CD14-positive monocyte (primary cell): ENCODE measurements at regions not wholly inside any gene's neighbourhood (a gene's known extent, or its start where the extent isn't known, plus 50 kb on each side); places are given as distances from the start of the nearest gene placed in this dataset.

ENCODE experiments used
- DNase-seq, 3 donors: peaks; one replicate each; pipeline ENCODE4 v3.0.0-alpha.2; 2011 to 2022
- H2AFZ ChIP-seq: 2 replicates; pipeline ENCODE4 v1.6.0; 2012; ENCODE audit warnings: mild to moderate bottlenecking, low read depth, low read length, inconsistent platforms; ENCODE audit not compliant: insufficient read depth, poor library complexity, severe bottlenecking
- H3K27ac ChIP-seq, 2 donors: 1 replicate in 1 of 2; 2 replicates in 1 of 2; pipeline ENCODE4 v1.5.1; 2012 to 2013; ENCODE audit warnings: low read length in 2 of 2, control low read depth in 1 of 2, inconsistent platforms in 1 of 2, low read depth in 1 of 2, mild to moderate bottlenecking in 1 of 2
- H3K27me3 ChIP-seq, 2 donors: one replicate each; pipeline versions ENCODE4 v1.6.0 to v1.6.1; 2011 to 2013; ENCODE audit warnings: low read length in 2 of 2; ENCODE audit not compliant: control insufficient read depth in 2 of 2, insufficient read depth in 2 of 2
- H3K36me3 ChIP-seq, 2 donors: replicated peaks in 1 of 2; 1 replicate in 1 of 2; 2 replicates in 1 of 2; pipeline versions ENCODE4 v1.5.1 to v1.6.1; 2012 to 2013; ENCODE audit warnings: low read length in 2 of 2, control low read depth in 1 of 2, inconsistent platforms in 1 of 2, mild to moderate bottlenecking in 1 of 2; ENCODE audit not compliant: insufficient read depth in 2 of 2, control insufficient read depth in 1 of 2
- H3K4me1 ChIP-seq, 2 donors: 1 replicate in 1 of 2; 2 replicates in 1 of 2; pipeline versions ENCODE4 v1.5.1 to v1.6.1; 2012 to 2013; ENCODE audit warnings: low read length in 2 of 2, control low read depth in 1 of 2, inconsistent platforms in 1 of 2, mild to moderate bottlenecking in 1 of 2, moderate library complexity in 1 of 2; ENCODE audit not compliant: insufficient read depth in 2 of 2, control insufficient read depth in 1 of 2
- H3K4me2 ChIP-seq: replicated peaks from 2 replicates; pipeline ENCODE3; 2012; ENCODE audit warnings: low read length, moderate library complexity, mild to moderate bottlenecking; ENCODE audit not compliant: poor library complexity, severe bottlenecking; ENCODE audit errors: extremely low read depth
- H3K4me3 ChIP-seq, 3 experiments: fragments of 200-600 bp in 1 of 3; sonication (generic) in 1 of 3; replicated peaks in 1 of 3; 1 replicate in 2 of 3; 2 replicates in 1 of 3; pipeline ENCODE4 v1.5.1; 2011 to 2013; ENCODE audit warnings: low read length in 3 of 3, mild to moderate bottlenecking in 3 of 3, control low read depth in 2 of 3, low read depth in 2 of 3, inconsistent platforms in 1 of 3, moderate library complexity in 1 of 3
- H3K79me2 ChIP-seq: 2 replicates; pipeline ENCODE4 v1.6.0; 2012; ENCODE audit warnings: mild to moderate bottlenecking, control low read depth, inconsistent platforms, low read length, moderate library complexity; ENCODE audit not compliant: insufficient read depth
- H3K9ac ChIP-seq: 2 replicates; pipeline ENCODE4 v1.6.0; 2017; ENCODE audit warnings: low read length, mild to moderate bottlenecking; ENCODE audit not compliant: insufficient read depth, poor library complexity, severe bottlenecking
- H3K9me3 ChIP-seq, 2 donors: replicated peaks in 1 of 2; 1 replicate in 1 of 2; 2 replicates in 1 of 2; pipeline versions ENCODE4 v1.5.1 to v1.6.1; 2012 to 2013; ENCODE audit warnings: low read length in 2 of 2, control low read depth in 1 of 2; ENCODE audit not compliant: control insufficient read depth in 1 of 2, insufficient read depth in 1 of 2
- H4K20me1 ChIP-seq: 2 replicates; pipeline ENCODE4 v1.6.0; 2012; ENCODE audit warnings: mild to moderate bottlenecking, low read length, control low read depth, moderate library complexity; ENCODE audit not compliant: insufficient read depth
- H3K27ac Mint-ChIP-seq, 7 donors: one replicate each; pipeline ENCODE4 v1.8.0; 2020; ENCODE audit warnings: mild to moderate bottlenecking in 7 of 7, mixed read lengths in 7 of 7, moderate library complexity in 6 of 7, inconsistent platforms in 2 of 7
- H3K27me3 Mint-ChIP-seq, 3 donors: one replicate each; pipeline ENCODE4 v1.8.0; 2021 to 2022; ENCODE audit warnings: low read depth in 3 of 3, mild to moderate bottlenecking in 3 of 3, mixed read lengths in 3 of 3, moderate library complexity in 3 of 3, inconsistent platforms in 1 of 3
- H3K36me3 Mint-ChIP-seq, 2 donors: one replicate each; pipeline ENCODE4 v1.8.0; 2020; ENCODE audit warnings: mixed read lengths in 2 of 2, inconsistent platforms in 1 of 2, mild to moderate bottlenecking in 1 of 2
- H3K4me1 Mint-ChIP-seq: one replicate; pipeline ENCODE4 v1.8.0; 2020; ENCODE audit warnings: mild to moderate bottlenecking, mixed read lengths
- H3K4me3 Mint-ChIP-seq, 2 donors: one replicate each; pipeline ENCODE4 v1.8.0; 2020; ENCODE audit warnings: mild to moderate bottlenecking in 2 of 2, mixed read lengths in 2 of 2, moderate library complexity in 1 of 2
- H3K9me3 Mint-ChIP-seq, 7 donors: one replicate each; pipeline ENCODE4 v1.8.0; 2020 to 2022; ENCODE audit warnings: mixed read lengths in 7 of 7, mild to moderate bottlenecking in 6 of 7, moderate library complexity in 6 of 7, inconsistent platforms in 2 of 7
- WGBS: methylation state at CpG from one replicate; pipeline ENCODE4 v1.1.5; 2013; ENCODE audit warnings: missing lambda C conversion rate; ENCODE audit not compliant: insufficient coverage; 5-methylcytosine and 5-hydroxymethylcytosine counted together
- intact Hi-C, 2 donors: fragments of 100-400 bp; cut with micrococcal nuclease; formaldehyde crosslinking; loops; one replicate each; pipeline versions ENCODE4 v1.15.0 to v1.15.1; 2023
- TF ChIP-seq, protein P1 (sequence below): fragments of 200-600 bp; IDR thresholded peaks from one replicate; pipeline ENCODE4 v1.8.0; 2022; ENCODE audit warnings: antibody characterized with exemption, mild to moderate bottlenecking

DNA sequence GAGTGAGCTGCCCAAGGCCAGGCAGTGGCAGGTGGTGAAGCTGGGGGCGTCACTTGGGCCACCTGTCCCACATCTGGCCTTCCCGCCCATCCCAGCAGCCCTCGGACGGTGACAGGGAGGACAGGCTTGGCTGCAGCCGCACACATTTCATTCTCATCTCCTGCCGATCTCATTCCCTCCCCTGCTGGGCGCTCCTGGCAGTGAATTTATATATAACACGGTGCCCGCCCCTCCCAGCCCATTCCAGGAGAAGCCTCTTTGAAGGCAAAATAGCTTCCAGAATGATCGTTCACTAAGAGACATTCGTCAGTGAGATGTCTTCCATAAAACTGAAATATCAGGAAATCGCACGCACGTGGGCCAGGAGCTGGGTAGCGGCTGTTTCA, 861.3 kb downstream of the TBC1D22A start:
- Histone ChIP-seq H3K36me3 (no peaks in the 10 kb centered on the region), H3K4me2 (no peak overlapping the region), H3K27ac (no peak overlapping the region), H3K79me2 (no peaks in the 10 kb centered on the region), H3K27me3 (no peaks in the 10 kb centered on the region), H3K9me3 (peaks cover 6 to 9% of the 10 kb centered on the region in 2 donors), H3K4me1 (no peaks in the 10 kb centered on the region), H3K9ac (no peak overlapping the region), H4K20me1 (no peaks in the 10 kb centered on the region), H3K4me3 (no peak overlapping the region), H2AFZ (no peak overlapping the region)
- Mint-ChIP-seq H3K4me1 (no peaks in the 10 kb centered on the region), H3K36me3 (no peaks in the 10 kb centered on the region), H3K27me3 (peaks cover 0 to 5% (median 3%) of the 10 kb centered on the region in 3 donors), H3K27ac (no peak overlapping the region), H3K9me3 (peaks cover 0 to 2% (median 0%) of the 10 kb centered on the region in 7 donors), H3K4me3 (no peak overlapping the region)
- WGBS: 71% methylated on average over 5 of the region's 15 CpGs
- TF ChIP-seq, protein P1, sequence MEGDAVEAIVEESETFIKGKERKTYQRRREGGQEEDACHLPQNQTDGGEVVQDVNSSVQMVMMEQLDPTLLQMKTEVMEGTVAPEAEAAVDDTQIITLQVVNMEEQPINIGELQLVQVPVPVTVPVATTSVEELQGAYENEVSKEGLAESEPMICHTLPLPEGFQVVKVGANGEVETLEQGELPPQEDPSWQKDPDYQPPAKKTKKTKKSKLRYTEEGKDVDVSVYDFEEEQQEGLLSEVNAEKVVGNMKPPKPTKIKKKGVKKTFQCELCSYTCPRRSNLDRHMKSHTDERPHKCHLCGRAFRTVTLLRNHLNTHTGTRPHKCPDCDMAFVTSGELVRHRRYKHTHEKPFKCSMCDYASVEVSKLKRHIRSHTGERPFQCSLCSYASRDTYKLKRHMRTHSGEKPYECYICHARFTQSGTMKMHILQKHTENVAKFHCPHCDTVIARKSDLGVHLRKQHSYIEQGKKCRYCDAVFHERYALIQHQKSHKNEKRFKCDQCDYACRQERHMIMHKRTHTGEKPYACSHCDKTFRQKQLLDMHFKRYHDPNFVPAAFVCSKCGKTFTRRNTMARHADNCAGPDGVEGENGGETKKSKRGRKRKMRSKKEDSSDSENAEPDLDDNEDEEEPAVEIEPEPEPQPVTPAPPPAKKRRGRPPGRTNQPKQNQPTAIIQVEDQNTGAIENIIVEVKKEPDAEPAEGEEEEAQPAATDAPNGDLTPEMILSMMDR: no peak
- intact Hi-C loops: no loop called here
- no peak for DNase-seq

DNA sequence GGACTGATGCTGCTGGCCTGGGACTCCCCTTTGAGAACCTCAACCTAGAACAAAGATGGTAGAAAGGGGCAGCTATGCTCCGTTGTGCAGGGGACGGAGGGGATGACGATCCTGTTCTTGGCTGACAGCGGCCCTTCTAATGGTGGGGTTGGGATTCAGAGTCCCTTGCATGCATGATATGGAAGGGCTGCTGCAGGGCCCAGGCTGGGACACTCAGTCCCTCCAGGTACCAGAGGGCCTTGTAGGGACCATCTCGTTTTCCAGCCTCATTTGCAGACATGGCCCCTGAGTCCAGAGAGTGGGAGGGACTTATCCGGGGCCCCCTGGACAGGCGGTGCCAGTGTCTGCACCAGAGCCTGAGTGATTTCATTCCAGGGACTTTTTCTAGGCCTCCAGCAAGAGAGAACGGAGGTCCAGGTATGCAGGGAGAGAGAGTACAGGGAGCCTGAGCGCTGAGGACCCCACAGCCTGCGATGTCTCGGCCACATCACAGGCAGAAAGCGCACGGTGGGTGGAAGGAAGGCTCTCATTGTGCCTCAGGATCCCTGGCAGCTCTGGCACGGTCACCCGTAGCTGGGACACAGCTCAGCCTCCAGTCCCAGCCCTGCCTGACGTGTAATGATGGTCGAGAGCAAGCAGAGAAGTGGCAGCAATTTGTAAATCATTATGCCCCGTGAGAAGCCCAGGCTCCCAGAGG, 860.8 kb downstream of the TBC1D22A start:
- Histone ChIP-seq H3K36me3 (no peaks in the 10 kb centered on the region), H3K4me2 (no peak overlapping the region), H3K27me3 (no peaks in the 10 kb centered on the region), H3K4me3 (no peak overlapping the region), H3K27ac (no peak overlapping the region), H3K9ac (no peak overlapping the region), H3K79me2 (no peaks in the 10 kb centered on the region), H4K20me1 (no peaks in the 10 kb centered on the region), H3K9me3 (peaks cover under 1 to 4% of the 10 kb centered on the region in 2 donors), H3K4me1 (no peaks in the 10 kb centered on the region), H2AFZ (no peak overlapping the region)
- Mint-ChIP-seq H3K27ac (no peak overlapping the region), H3K4me3 (no peak overlapping the region), H3K36me3 (no peaks in the 10 kb centered on the region), H3K9me3 (peaks cover 0 to 2% (median 0%) of the 10 kb centered on the region in 7 donors), H3K4me1 (no peaks in the 10 kb centered on the region), H3K27me3 (peaks cover 0 to 8% (median 3%) of the 10 kb centered on the region in 3 donors)
- no peak for DNase-seq
- intact Hi-C loops: no loop called here
- TF ChIP-seq, protein P1: no peak
- WGBS: 87% methylated on average over 17 of the region's 18 CpGs
